Suprapubic skin (tissue), 4 donors: ENCODE measurements at regions not wholly inside any gene's neighbourhood (a gene's known extent, or its start where the extent isn't known, plus 50 kb on each side); places are given as distances from the start of the nearest gene placed in this dataset.

Experiments used
- DNase-seq, 2 donors: peaks; one replicate each; pipeline ENCODE4 v3.0.0-alpha.2; 2019; ENCODE audit warnings: low spot score in 2 of 2
- H3K27ac ChIP-seq: fragments of 200-600 bp; sonication (generic); one replicate; pipeline ENCODE4 v1.5.1; 2019
- H3K27me3 ChIP-seq: fragments of 200-600 bp; sonication (generic); one replicate; pipeline ENCODE4 v1.5.1; 2019
- H3K36me3 ChIP-seq: fragments of 200-600 bp; sonication (generic); one replicate; pipeline ENCODE4 v1.5.1; 2019
- H3K4me1 ChIP-seq: fragments of 200-600 bp; sonication (generic); one replicate; pipeline ENCODE4 v1.5.1; 2019
- H3K4me3 ChIP-seq: fragments of 200-600 bp; sonication (generic); one replicate; pipeline ENCODE4 v1.5.1; 2019; ENCODE audit warnings: mild to moderate bottlenecking
- H3K9me3 ChIP-seq: fragments of 200-600 bp; sonication (generic); one replicate; pipeline ENCODE4 v1.5.1; 2019
- CTCF ChIP-seq, 2 donors: fragments of 200-600 bp in 1 of 2; fragments of 450-650 bp in 1 of 2; sonication (generic) in 1 of 2; IDR thresholded peaks; one replicate each; pipeline ENCODE4 v1.5.1; 2016 to 2019; ENCODE audit warnings: antibody characterized with exemption in 2 of 2, mild to moderate bottlenecking in 1 of 2, moderate library complexity in 1 of 2
- EP300 ChIP-seq: sonication (generic); formaldehyde crosslinking; IDR thresholded peaks from one replicate; pipeline ENCODE4 v1.6.1; 2017; ENCODE audit warnings: antibody characterized with exemption
- POLR2A ChIP-seq, 2 donors: fragments of 450-650 bp; IDR thresholded peaks; one replicate each; pipeline ENCODE4 v1.6.1; 2017; ENCODE audit warnings: antibody characterized with exemption in 2 of 2, mild to moderate bottlenecking in 2 of 2, moderate library complexity in 2 of 2
- POLR2AphosphoS5 ChIP-seq, 3 donors: sonication (generic); formaldehyde crosslinking; IDR thresholded peaks; one replicate each; pipeline ENCODE4 v1.6.1; 2017; ENCODE audit warnings: antibody characterized with exemption in 3 of 3
- WGBS: methylation state at CpG from one replicate; pipeline ENCODE4 v1.1.5; 2018; 5-methylcytosine and 5-hydroxymethylcytosine counted together

- Histone ChIP-seq H3K27ac (no peak overlapping the region), H3K4me1 (no peaks in the 10 kb centered on the region), H3K27me3 (peaks cover 34% of the 10 kb centered on the region), H3K4me3 (no peak overlapping the region), H3K9me3 (no peaks in the 10 kb centered on the region), H3K36me3 (no peaks in the 10 kb centered on the region)
- WGBS, result 81% methylated on average over 7 of the region's 7 CpGs
- TF ChIP-seq EP300 (no peak), POLR2AphosphoS5 (IDR thresholded peaks at IDR 0.05) (no peak)
- DNase-seq, result no peak
These were observed 192.4 kb upstream of the AGAP1 start for GRCh38 chr2:235301202-235302076.

DNA sequence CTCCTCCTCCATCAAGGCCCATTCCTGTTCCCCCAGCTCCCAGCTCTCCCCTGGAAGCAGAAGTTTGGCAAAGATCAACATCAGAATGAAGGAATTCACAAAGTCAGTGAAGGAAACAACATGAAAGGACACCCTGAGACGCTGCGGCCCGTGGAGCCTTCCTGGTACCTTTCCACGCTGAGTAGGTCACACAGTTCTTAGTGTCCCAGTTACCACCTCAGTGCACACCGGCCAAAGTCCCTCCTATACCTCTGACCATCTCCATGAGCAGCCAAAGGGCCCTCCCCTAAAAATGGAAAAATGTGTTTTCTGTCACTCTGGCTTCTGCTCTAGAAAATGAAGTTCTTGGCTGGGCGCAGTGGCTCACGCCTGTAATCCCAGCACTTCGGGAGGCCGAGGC is 191.6 kb upstream of the AGAP1 start:
- no peak overlapping the region for H3K4me3 ChIP-seq
- WGBS, result 91% methylated on average over 9 of the region's 9 CpGs
- no peaks in the 10 kb centered on the region for H3K36me3 ChIP-seq
- no peak for TF ChIP-seq POLR2AphosphoS5 (IDR thresholded peaks at IDR 0.05)
- no peak for TF ChIP-seq EP300
- TF ChIP-seq CTCF (IDR thresholded peaks at IDR 0.05), result no peak
- TF ChIP-seq POLR2A (IDR thresholded peaks at IDR 0.05), result no peak
- DNase-seq, result no peak
- peaks cover 34% of the 10 kb centered on the region for H3K27me3 ChIP-seq
- H3K9me3 ChIP-seq, result no peaks in the 10 kb centered on the region
- H3K4me1 ChIP-seq, result no peaks in the 10 kb centered on the region
- no peak overlapping the region for H3K27ac ChIP-seq

DNA sequence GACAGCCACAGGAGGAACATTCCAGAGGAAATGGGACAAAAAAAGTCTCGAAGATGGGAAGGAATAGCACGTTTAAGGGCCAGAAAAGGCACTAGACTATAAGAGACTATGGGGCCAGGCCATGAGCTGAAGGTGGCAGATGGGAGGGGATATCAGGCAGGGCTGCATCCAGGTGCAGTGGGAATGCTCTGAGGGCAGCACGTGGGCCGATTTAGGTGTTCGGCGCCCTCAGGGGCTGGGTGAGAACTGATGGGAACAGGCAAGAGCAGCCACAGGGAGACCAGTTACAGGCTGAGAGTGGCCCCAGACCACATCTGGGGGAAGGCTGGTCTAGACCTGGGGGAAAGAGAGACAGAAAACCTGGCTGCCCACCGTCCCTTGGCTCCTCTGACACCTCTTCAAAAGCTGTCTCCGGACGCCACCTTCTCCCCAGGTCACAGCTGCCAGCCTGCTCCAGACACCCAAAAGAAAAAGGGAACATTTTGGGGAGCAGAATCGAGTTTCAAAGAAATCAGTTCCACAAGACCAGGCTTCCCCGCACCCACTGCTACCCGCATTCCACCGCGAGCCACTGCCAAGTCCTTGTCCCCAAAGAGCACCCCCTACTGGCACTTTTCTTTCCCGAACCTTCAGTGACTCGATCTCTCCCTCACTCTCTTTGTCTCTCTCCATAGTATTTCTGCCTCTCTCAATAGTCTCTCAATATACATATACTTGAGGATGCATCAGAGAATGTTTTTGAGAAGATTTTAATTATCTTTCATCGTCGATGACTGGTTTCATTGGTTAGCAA is 190.1 kb upstream of the AGAP1 start:
- TF ChIP-seq POLR2A (IDR thresholded peaks at IDR 0.05) (no peak), EP300 (no peak), POLR2AphosphoS5 (IDR thresholded peaks at IDR 0.05) (no peak), CTCF (IDR thresholded peaks at IDR 0.05) (no peak)
- no peak overlapping the region for H3K27ac ChIP-seq
- no peaks in the 10 kb centered on the region for H3K36me3 ChIP-seq
- H3K4me3 ChIP-seq, result no peak overlapping the region
- 77% methylated on average over 18 of the region's 18 CpGs for WGBS
- H3K27me3 ChIP-seq, result peaks cover 34% of the 10 kb centered on the region
- H3K4me1 ChIP-seq, result no peaks in the 10 kb centered on the region
- DNase-seq, result no peak
- no peaks in the 10 kb centered on the region for H3K9me3 ChIP-seq

GRCh38 chr2:235305678-235306077 is 188.2 kb upstream of the AGAP1 start:
- Histone ChIP-seq H3K4me1 (no peaks in the 10 kb centered on the region), H3K36me3 (no peaks in the 10 kb centered on the region), H3K4me3 (no peak overlapping the region), H3K9me3 (no peaks in the 10 kb centered on the region), H3K27ac (no peak overlapping the region), H3K27me3 (peaks cover 28% of the 10 kb centered on the region)
- no peak for DNase-seq
- no peak for TF ChIP-seq EP300
- TF ChIP-seq POLR2AphosphoS5 (IDR thresholded peaks at IDR 0.05), result no peak
- no peak for TF ChIP-seq CTCF (IDR thresholded peaks at IDR 0.05)
- TF ChIP-seq POLR2A (IDR thresholded peaks at IDR 0.05), result no peak
- WGBS, result 87% methylated on average over 2 of the region's 6 CpGs

GRCh38 chr2:235311044-235311443 is 182.8 kb upstream of the AGAP1 start:
- 97% methylated on average over 4 of the region's 4 CpGs for WGBS

More at GRCh38 chr2:235311044-235311443, 182.8 kb upstream of the AGAP1 start:
- Histone ChIP-seq H3K27me3 (no peaks in the 10 kb centered on the region), H3K4me3 (no peak overlapping the region), H3K9me3 (no peaks in the 10 kb centered on the region), H3K36me3 (no peaks in the 10 kb centered on the region), H3K27ac (no peak overlapping the region), H3K4me1 (no peaks in the 10 kb centered on the region)
- no peak for DNase-seq
- TF ChIP-seq CTCF (IDR thresholded peaks at IDR 0.05), result no peak
- no peak for TF ChIP-seq POLR2A (IDR thresholded peaks at IDR 0.05)
- TF ChIP-seq POLR2AphosphoS5 (IDR thresholded peaks at IDR 0.05), result no peak
- TF ChIP-seq EP300, result no peak
